Tibial nerve (tissue), 4 donors: ENCODE measurements at regions not wholly inside any gene's neighbourhood (a gene's known extent, or its start where the extent isn't known, plus 50 kb on each side); places are given as distances from the start of the nearest gene placed in this dataset.

Experiments used
- DNase-seq, 2 donors: peaks; one replicate each; pipeline ENCODE4 v3.0.0-alpha.2; 2019; ENCODE audit warnings: low spot score in 2 of 2
- H3K27ac ChIP-seq, 4 donors: fragments of 200-600 bp; sonication (generic) in 3 of 4; one replicate each; pipeline ENCODE4 v1.5.1; 2017 to 2019; ENCODE audit warnings: mild to moderate bottlenecking in 1 of 4
- H3K27me3 ChIP-seq, 2 donors: fragments of 200-600 bp; sonication (generic) in 1 of 2; one replicate each; pipeline versions ENCODE4 v1.5.1 to v1.6.0; 2017 to 2019
- H3K36me3 ChIP-seq, 3 donors: fragments of 200-600 bp; sonication (generic); one replicate each; pipeline ENCODE4 v1.5.1; 2018 to 2019
- H3K4me1 ChIP-seq, 4 donors: fragments of 200-600 bp; sonication (generic) in 3 of 4; one replicate each; pipeline ENCODE4 v1.5.1; 2017 to 2019
- H3K4me3 ChIP-seq, 4 donors: fragments of 200-600 bp; sonication (generic) in 3 of 4; one replicate each; pipeline ENCODE4 v1.5.1; 2017 to 2019; ENCODE audit warnings: mild to moderate bottlenecking in 1 of 4, moderate library complexity in 1 of 4
- H3K9me3 ChIP-seq, 4 donors: fragments of 200-600 bp; sonication (generic) in 3 of 4; one replicate each; pipeline ENCODE4 v1.5.1; 2017 to 2019
- CTCF ChIP-seq, 5 experiments: fragments of 200-600 bp in 3 of 5; fragments of 450-650 bp in 2 of 5; sonication (generic) in 3 of 5; IDR thresholded peaks; one replicate each; pipeline ENCODE4 v1.5.1; 2016 to 2019; ENCODE audit warnings: antibody characterized with exemption in 5 of 5, mild to moderate bottlenecking in 3 of 5, moderate library complexity in 2 of 5
- EP300 ChIP-seq, 2 donors: sonication (generic); formaldehyde crosslinking; IDR thresholded peaks; one replicate each; pipeline ENCODE4 v1.6.1; 2017; ENCODE audit warnings: antibody characterized with exemption in 2 of 2, mild to moderate bottlenecking in 1 of 2
- POLR2A ChIP-seq, 2 donors: fragments of 450-650 bp; IDR thresholded peaks; one replicate each; pipeline ENCODE4 v1.6.1; 2017; ENCODE audit warnings: antibody characterized with exemption in 2 of 2, mild to moderate bottlenecking in 2 of 2, moderate library complexity in 2 of 2
- WGBS, 2 donors: methylation state at CpG; one replicate each; pipeline ENCODE4 v1.1.5; 2018; 5-methylcytosine and 5-hydroxymethylcytosine counted together

GRCh38 chr5:104412649-104413240 lies 850.2 kb upstream of the NUDT12 start:
- Histone ChIP-seq H3K27me3 (no peaks in the 10 kb centered on the region), H3K4me3 (no peak overlapping the region), H3K9me3 (no peaks in the 10 kb centered on the region), H3K27ac (no peak overlapping the region), H3K4me1 (no peaks in the 10 kb centered on the region), H3K36me3 (no peaks in the 10 kb centered on the region)
- 73 to 83% methylated on average over 1 of the region's 1 CpG for WGBS, 2 donors
- TF ChIP-seq CTCF (IDR thresholded peaks at IDR 0.05) (no peak), EP300 (IDR thresholded peaks at IDR 0.05) (no peak), POLR2A (IDR thresholded peaks at IDR 0.05) (no peak)
- no peak for DNase-seq

GRCh38 chr5:104400941-104401340 lies 838.4 kb upstream of the NUDT12 start:
- H3K9me3 ChIP-seq: peaks cover 0 to 19% (median 0%) of the 10 kb centered on the region in 4 donors
- WGBS, 2 donors: 79 to 92% methylated on average over 3 of the region's 3 CpGs
- no peak overlapping the region for H3K4me3 ChIP-seq
- DNase-seq: no peak
- H3K27me3 ChIP-seq: no peaks in the 10 kb centered on the region
- TF ChIP-seq CTCF (IDR thresholded peaks at IDR 0.05) (no peak), EP300 (IDR thresholded peaks at IDR 0.05) (no peak), POLR2A (IDR thresholded peaks at IDR 0.05) (no peak)
- no peaks in the 10 kb centered on the region for H3K4me1 ChIP-seq
- no peak overlapping the region for H3K27ac ChIP-seq
- no peaks in the 10 kb centered on the region for H3K36me3 ChIP-seq

GRCh38 chr5:104385906-104386305 lies 823.3 kb upstream of the NUDT12 start:
- no peak for DNase-seq
- 76 to 82% methylated on average over 3 of the region's 3 CpGs for WGBS, 2 donors
- TF ChIP-seq EP300 (IDR thresholded peaks at IDR 0.05) (no peak), CTCF (IDR thresholded peaks at IDR 0.05) (no peak), POLR2A (IDR thresholded peaks at IDR 0.05) (no peak)

GRCh38 chr5:104375345-104375744 lies 812.8 kb upstream of the NUDT12 start:
- Histone ChIP-seq H3K9me3 (peaks cover 0 to 2% (median 0%) of the 10 kb centered on the region in 4 donors), H3K27ac (no peak overlapping the region), H3K4me1 (no peaks in the 10 kb centered on the region), H3K27me3 (no peaks in the 10 kb centered on the region), H3K36me3 (no peaks in the 10 kb centered on the region), H3K4me3 (no peak overlapping the region)
- DNase-seq: no peak
- WGBS, 2 donors: 26 to 27% methylated on average over 1 of the region's 1 CpG
- TF ChIP-seq EP300 (IDR thresholded peaks at IDR 0.05) (no peak), CTCF (IDR thresholded peaks at IDR 0.05) (no peak), POLR2A (IDR thresholded peaks at IDR 0.05) (no peak)

More at GRCh38 chr5:104385906-104386305, 823.3 kb upstream of the NUDT12 start:
- no peaks in the 10 kb centered on the region for H3K27me3 ChIP-seq
- H3K4me3 ChIP-seq: no peak overlapping the region
- no peaks in the 10 kb centered on the region for H3K36me3 ChIP-seq
- H3K9me3 ChIP-seq: no peaks in the 10 kb centered on the region
- no peaks in the 10 kb centered on the region for H3K4me1 ChIP-seq
- H3K27ac ChIP-seq: no peak overlapping the region

GRCh38 chr5:104372796-104373195 lies 810.2 kb upstream of the NUDT12 start:
- H3K9me3 ChIP-seq: peaks cover 0 to 2% (median 0%) of the 10 kb centered on the region in 4 donors
- no peaks in the 10 kb centered on the region for H3K4me1 ChIP-seq
- H3K4me3 ChIP-seq: no peak overlapping the region
- WGBS, 2 donors: 24 to 31% methylated on average over 2 of the region's 2 CpGs
- no peak overlapping the region for H3K27ac ChIP-seq
- H3K36me3 ChIP-seq: no peaks in the 10 kb centered on the region
- DNase-seq: no peak
- no peaks in the 10 kb centered on the region for H3K27me3 ChIP-seq
- TF ChIP-seq POLR2A (IDR thresholded peaks at IDR 0.05) (no peak), EP300 (IDR thresholded peaks at IDR 0.05) (no peak), CTCF (IDR thresholded peaks at IDR 0.05) (no peak)
